HCT116 (cell line): ENCODE measurements at regions not wholly inside any gene's neighbourhood (a gene's known extent, or its start where the extent isn't known, plus 50 kb on each side); places are given as distances from the start of the nearest gene placed in this dataset.

Experiments
- CEBPB ChIP-seq: IDR thresholded peaks from 2 replicates; pipeline ENCODE4 v1.6.1; 2012; ENCODE audit warnings: low read depth
- EZH2phosphoT487 ChIP-seq: fragments of 200-600 bp; IDR thresholded peaks from 2 replicates; pipeline ENCODE4 v1.6.1; 2018; ENCODE audit warnings: antibody characterized with exemption, borderline replicate concordance
- POLR2A ChIP-seq: IDR thresholded peaks from 2 replicates; pipeline ENCODE4 v1.7.0; 2011; ENCODE audit warnings: borderline replicate concordance; ENCODE audit not compliant: insufficient read depth, insufficient read length; ENCODE audit errors: extremely low read depth
- POLR2AphosphoS5 ChIP-seq: IDR thresholded peaks from 2 replicates; pipeline ENCODE4 v1.6.1; 2011; ENCODE audit warnings: mild to moderate bottlenecking, low read depth, low read length, moderate library complexity
- SP1 ChIP-seq: IDR thresholded peaks from 2 replicates; pipeline ENCODE4 v1.6.1; 2012; ENCODE audit warnings: low read depth
- SRF ChIP-seq: IDR thresholded peaks from 2 replicates; pipeline ENCODE4 v1.6.1; 2012; ENCODE audit warnings: low read depth
- ZFX ChIP-seq: fragments of 450-650 bp; IDR thresholded peaks from 2 replicates; pipeline ENCODE4 v1.6.1; 2017
- TF ChIP-seq, protein P1 (sequence below), 3 experiments: fragments of 200-600 bp in 1 of 3; sonication (generic) in 1 of 3; IDR thresholded peaks in 2 of 3; conservative IDR thresholded peaks in 1 of 3; 2 replicates each; pipeline ENCODE4 v1.5.1; 2012 to 2017; ENCODE audit warnings: low read depth in 2 of 3, low read length in 2 of 3, antibody characterized with exemption in 1 of 3, borderline replicate concordance in 1 of 3, control low read depth in 1 of 3, mild to moderate bottlenecking in 1 of 3, mixed read lengths in 1 of 3, mixed run types in 1 of 3, moderate library complexity in 1 of 3; ENCODE audit not compliant: insufficient read depth in 1 of 3

DNA sequence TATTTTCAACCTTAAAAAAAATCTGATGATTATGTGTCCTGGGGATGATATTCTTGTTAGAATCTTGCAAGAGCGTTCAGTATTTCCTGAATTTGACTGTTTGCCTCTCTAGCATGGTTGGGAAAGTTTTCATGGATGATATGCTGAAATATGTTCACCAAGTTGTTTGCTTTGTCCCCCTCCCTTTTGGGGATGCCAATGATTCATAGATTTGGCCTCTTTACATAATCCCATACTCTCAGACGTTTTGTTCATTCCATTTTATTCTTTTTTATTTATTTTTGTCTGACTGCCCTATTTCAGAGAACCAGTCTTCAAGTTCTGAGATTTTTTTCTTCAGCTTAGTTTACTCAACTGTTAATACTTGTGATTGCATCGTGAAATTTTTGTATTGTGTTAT, 415.1 kb downstream of the FAM47B start:
- TF ChIP-seq POLR2A = no peak
- no peak for TF ChIP-seq ZFX
- TF ChIP-seq POLR2AphosphoS5 = no peak
- TF ChIP-seq, protein P1, sequence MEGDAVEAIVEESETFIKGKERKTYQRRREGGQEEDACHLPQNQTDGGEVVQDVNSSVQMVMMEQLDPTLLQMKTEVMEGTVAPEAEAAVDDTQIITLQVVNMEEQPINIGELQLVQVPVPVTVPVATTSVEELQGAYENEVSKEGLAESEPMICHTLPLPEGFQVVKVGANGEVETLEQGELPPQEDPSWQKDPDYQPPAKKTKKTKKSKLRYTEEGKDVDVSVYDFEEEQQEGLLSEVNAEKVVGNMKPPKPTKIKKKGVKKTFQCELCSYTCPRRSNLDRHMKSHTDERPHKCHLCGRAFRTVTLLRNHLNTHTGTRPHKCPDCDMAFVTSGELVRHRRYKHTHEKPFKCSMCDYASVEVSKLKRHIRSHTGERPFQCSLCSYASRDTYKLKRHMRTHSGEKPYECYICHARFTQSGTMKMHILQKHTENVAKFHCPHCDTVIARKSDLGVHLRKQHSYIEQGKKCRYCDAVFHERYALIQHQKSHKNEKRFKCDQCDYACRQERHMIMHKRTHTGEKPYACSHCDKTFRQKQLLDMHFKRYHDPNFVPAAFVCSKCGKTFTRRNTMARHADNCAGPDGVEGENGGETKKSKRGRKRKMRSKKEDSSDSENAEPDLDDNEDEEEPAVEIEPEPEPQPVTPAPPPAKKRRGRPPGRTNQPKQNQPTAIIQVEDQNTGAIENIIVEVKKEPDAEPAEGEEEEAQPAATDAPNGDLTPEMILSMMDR (IDR thresholded peaks at IDR 0.05 in 2 of 3, conservative IDR thresholded peaks at IDR 0.05 in 1 of 3; ENCODE audit: borderline replicate concordance in 1 of 3, insufficient read depth in 1 of 3, low read depth in 2 of 3, low read length in 2 of 3) = no peak
- no peak for TF ChIP-seq EZH2phosphoT487
- TF ChIP-seq SP1 = no peak
- TF ChIP-seq SRF = no peak
- TF ChIP-seq CEBPB = no peak
